SJSA1 (cell line): ENCODE measurements at regions not wholly inside any gene's neighbourhood (a gene's known extent, or its start where the extent isn't known, plus 50 kb on each side); places are given as distances from the start of the nearest gene placed in this dataset.

Experiments used
- DNase-seq, 2 experiments: peaks; one replicate each; pipeline ENCODE4 v3.0.0-alpha.2; 2015 to 2020; ENCODE audit warnings: low spot score in 2 of 2, low read depth in 1 of 2
- H3K27ac ChIP-seq: fragments of 250-450 bp; sonication (Bioruptor Pico); 2 replicates; pipeline ENCODE4 v1.5.1; 2020; ENCODE audit warnings: mild to moderate bottlenecking, moderate library complexity
- H3K27me3 ChIP-seq: fragments of 250-450 bp; sonication (Bioruptor Pico); replicated peaks from 2 replicates; pipeline ENCODE4 v1.5.1; 2020; ENCODE audit warnings: mild to moderate bottlenecking, moderate library complexity
- H3K36me3 ChIP-seq: fragments of 250-450 bp; sonication (Bioruptor Pico); 2 replicates; pipeline ENCODE4 v1.5.1; 2020; ENCODE audit warnings: mild to moderate bottlenecking
- H3K4me1 ChIP-seq: fragments of 250-450 bp; sonication (Bioruptor Pico); replicated peaks from 2 replicates; pipeline ENCODE4 v1.6.1; 2021; ENCODE audit warnings: mild to moderate bottlenecking
- H3K4me3 ChIP-seq: fragments of 250-450 bp; sonication (Bioruptor Pico); 2 replicates; pipeline ENCODE4 v1.5.1; 2020; ENCODE audit warnings: mild to moderate bottlenecking
- H3K9me3 ChIP-seq: fragments of 250-450 bp; sonication (Bioruptor Pico); replicated peaks from 2 replicates; pipeline ENCODE4 v1.5.1; 2020; ENCODE audit warnings: mild to moderate bottlenecking

DNA sequence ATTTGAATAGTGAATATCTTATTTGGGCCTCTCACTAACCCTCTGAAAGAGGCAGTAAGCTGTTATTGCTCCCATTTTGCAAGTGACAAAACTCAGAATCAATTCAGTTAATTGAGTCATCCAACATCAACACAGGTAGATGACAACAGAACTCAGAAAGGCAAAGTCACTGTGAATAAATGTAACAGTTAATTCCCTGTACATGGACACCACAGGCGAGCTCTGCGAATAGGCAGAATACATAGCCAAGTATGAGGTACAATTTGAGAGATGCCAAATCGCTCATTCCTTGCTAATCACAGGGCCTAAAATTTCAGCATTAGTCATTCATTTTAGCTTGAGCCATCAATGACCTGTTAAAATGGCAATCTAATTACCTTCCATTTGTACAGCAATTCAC is 52.6 kb upstream of the HECTD2 start:
- Histone ChIP-seq H3K9me3 (no peaks in the 10 kb centered on the region), H3K36me3 (no peaks in the 10 kb centered on the region), H3K4me3 (no peak overlapping the region), H3K4me1 (peaks cover 7% of the 10 kb centered on the region; the same call in 1 of the 2 replicates), H3K27me3 (no peaks in the 10 kb centered on the region), H3K27ac (no peak overlapping the region)
- no peak for DNase-seq
